Upper lobe of left lung (tissue), 6 donors: ENCODE measurements at regions not wholly inside any gene's neighbourhood (a gene's known extent, or its start where the extent isn't known, plus 50 kb on each side); places are given as distances from the start of the nearest gene placed in this dataset.

Source experiments
- ATAC-seq, 2 donors: fragments of 200-7000 bp; cut with Tn5 transposase; one replicate each; pipeline ENCODE4 v1.9.1; 2022; ENCODE audit warnings: mild to moderate bottlenecking in 2 of 2, moderate library complexity in 2 of 2; ENCODE audit not compliant: low FRiP score in 2 of 2
- DNase-seq, 2 donors: peaks; one replicate each; pipeline ENCODE4 v3.0.0-alpha.2; 2019 to 2020
- H3K27ac ChIP-seq, 4 donors: fragments of 200-600 bp; sonication (generic); one replicate each; pipeline ENCODE4 v1.5.1; 2016 to 2019
- H3K27me3 ChIP-seq, 4 donors: fragments of 200-600 bp; sonication (generic); one replicate each; pipeline ENCODE4 v1.5.1; 2017 to 2019
- H3K36me3 ChIP-seq, 4 donors: fragments of 200-600 bp; sonication (generic); one replicate each; pipeline ENCODE4 v1.5.1; 2016 to 2019
- H3K4me1 ChIP-seq, 4 donors: fragments of 200-600 bp; sonication (generic); one replicate each; pipeline ENCODE4 v1.5.1; 2018 to 2019
- H3K4me3 ChIP-seq, 4 donors: fragments of 200-600 bp; sonication (generic); one replicate each; pipeline ENCODE4 v1.5.1; 2017 to 2019; ENCODE audit warnings: mild to moderate bottlenecking in 2 of 4, moderate library complexity in 1 of 4
- H3K9me3 ChIP-seq, 4 donors: fragments of 200-600 bp; sonication (generic); one replicate each; pipeline ENCODE4 v1.5.1; 2018 to 2019
- EP300 ChIP-seq, 4 donors: sonication (generic); formaldehyde crosslinking; IDR thresholded peaks; one replicate each; pipeline ENCODE4 v1.5.1; 2017; ENCODE audit warnings: antibody characterized with exemption in 4 of 4, control low read depth in 2 of 4
- POLR2A ChIP-seq, 4 donors: fragments of 450-650 bp; IDR thresholded peaks; one replicate each; pipeline ENCODE4 v1.5.1; 2016 to 2017; ENCODE audit warnings: antibody characterized with exemption in 4 of 4, mild to moderate bottlenecking in 2 of 4
- POLR2AphosphoS5 ChIP-seq, 2 donors: sonication (generic); formaldehyde crosslinking; IDR thresholded peaks; one replicate each; pipeline ENCODE4 v1.5.1; 2017; ENCODE audit warnings: antibody characterized with exemption in 2 of 2
- WGBS, 2 donors: methylation state at CpG; one replicate each; pipeline ENCODE4 v1.1.5; 2017 to 2018; 5-methylcytosine and 5-hydroxymethylcytosine counted together
- TF ChIP-seq, protein P1 (sequence below), 6 experiments: fragments of 450-650 bp in 4 of 6; fragments of 200-600 bp in 2 of 6; sonication (generic) in 2 of 6; IDR thresholded peaks; one replicate each; pipeline ENCODE4 v1.5.1; 2016 to 2019; ENCODE audit warnings: antibody characterized with exemption in 6 of 6
- donor health status: DM: no; HTN: no; CAD: no; lungs with moderate emphysema.
- donor health status: DM: no; HTN: yes; CAD: no; lungs with severe emphysema.

- TF ChIP-seq POLR2AphosphoS5 (IDR thresholded peaks at IDR 0.05) (no peak), POLR2A (IDR thresholded peaks at IDR 0.05) (no peak), EP300 (IDR thresholded peaks at IDR 0.05) (no peak)
- TF ChIP-seq, protein P1, sequence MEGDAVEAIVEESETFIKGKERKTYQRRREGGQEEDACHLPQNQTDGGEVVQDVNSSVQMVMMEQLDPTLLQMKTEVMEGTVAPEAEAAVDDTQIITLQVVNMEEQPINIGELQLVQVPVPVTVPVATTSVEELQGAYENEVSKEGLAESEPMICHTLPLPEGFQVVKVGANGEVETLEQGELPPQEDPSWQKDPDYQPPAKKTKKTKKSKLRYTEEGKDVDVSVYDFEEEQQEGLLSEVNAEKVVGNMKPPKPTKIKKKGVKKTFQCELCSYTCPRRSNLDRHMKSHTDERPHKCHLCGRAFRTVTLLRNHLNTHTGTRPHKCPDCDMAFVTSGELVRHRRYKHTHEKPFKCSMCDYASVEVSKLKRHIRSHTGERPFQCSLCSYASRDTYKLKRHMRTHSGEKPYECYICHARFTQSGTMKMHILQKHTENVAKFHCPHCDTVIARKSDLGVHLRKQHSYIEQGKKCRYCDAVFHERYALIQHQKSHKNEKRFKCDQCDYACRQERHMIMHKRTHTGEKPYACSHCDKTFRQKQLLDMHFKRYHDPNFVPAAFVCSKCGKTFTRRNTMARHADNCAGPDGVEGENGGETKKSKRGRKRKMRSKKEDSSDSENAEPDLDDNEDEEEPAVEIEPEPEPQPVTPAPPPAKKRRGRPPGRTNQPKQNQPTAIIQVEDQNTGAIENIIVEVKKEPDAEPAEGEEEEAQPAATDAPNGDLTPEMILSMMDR (IDR thresholded peaks at IDR 0.05), result no peak
- H3K4me1 ChIP-seq, result peaks cover 0 to 3% (median 0%) of the 10 kb centered on the region in 4 donors
- H3K4me3 ChIP-seq, result no peak overlapping the region
- peak overlapping the region in 2 of 4 donors; percentile 4 to 39 for H3K27ac ChIP-seq
- H3K9me3 ChIP-seq, result no peaks in the 10 kb centered on the region
- DNase-seq (no peak), ATAC-seq (peak in 1 of 2 donors; percentile 39)
- H3K36me3 ChIP-seq, result no peaks in the 10 kb centered on the region
- 83 to 86% methylated on average over 1 of the region's 1 CpG for WGBS, 2 donors
- no peaks in the 10 kb centered on the region for H3K27me3 ChIP-seq
These were observed 298.3 kb upstream of the TGFBR2 start for GRCh38 chr3:30308131-30308530.

GRCh38 chr3:30309961-30310954, 296.1 kb upstream of the TGFBR2 start:
- H3K4me3 ChIP-seq, result no peak overlapping the region
- ATAC-seq (no peak), DNase-seq (no peak)
- WGBS, 2 donors, result 61 to 74% methylated on average over 2 of the region's 2 CpGs
- peaks cover 0 to 3% (median 0%) of the 10 kb centered on the region in 4 donors for H3K4me1 ChIP-seq
- no peaks in the 10 kb centered on the region for H3K9me3 ChIP-seq
- no peaks in the 10 kb centered on the region for H3K36me3 ChIP-seq
- no peak overlapping the region for H3K27ac ChIP-seq
- TF ChIP-seq, protein P1 (IDR thresholded peaks at IDR 0.05), result no peak
- TF ChIP-seq EP300 (IDR thresholded peaks at IDR 0.05) (no peak), POLR2AphosphoS5 (IDR thresholded peaks at IDR 0.05) (no peak), POLR2A (IDR thresholded peaks at IDR 0.05) (no peak)
- no peaks in the 10 kb centered on the region for H3K27me3 ChIP-seq

GRCh38 chr3:30311781-30312180, 294.6 kb upstream of the TGFBR2 start:
- DNase-seq (no peak), ATAC-seq (no peak)
- Histone ChIP-seq H3K27me3 (no peaks in the 10 kb centered on the region), H3K36me3 (no peaks in the 10 kb centered on the region), H3K9me3 (no peaks in the 10 kb centered on the region), H3K27ac (no peak overlapping the region), H3K4me3 (no peak overlapping the region), H3K4me1 (peaks cover 0 to 3% (median 0%) of the 10 kb centered on the region in 4 donors)
- no peak for TF ChIP-seq EP300 (IDR thresholded peaks at IDR 0.05)
- no peak for TF ChIP-seq POLR2A (IDR thresholded peaks at IDR 0.05)
- TF ChIP-seq, protein P1 (IDR thresholded peaks at IDR 0.05), result no peak
- no peak for TF ChIP-seq POLR2AphosphoS5 (IDR thresholded peaks at IDR 0.05)
- 78 to 79% methylated on average over 4 of the region's 4 CpGs for WGBS, 2 donors

DNA sequence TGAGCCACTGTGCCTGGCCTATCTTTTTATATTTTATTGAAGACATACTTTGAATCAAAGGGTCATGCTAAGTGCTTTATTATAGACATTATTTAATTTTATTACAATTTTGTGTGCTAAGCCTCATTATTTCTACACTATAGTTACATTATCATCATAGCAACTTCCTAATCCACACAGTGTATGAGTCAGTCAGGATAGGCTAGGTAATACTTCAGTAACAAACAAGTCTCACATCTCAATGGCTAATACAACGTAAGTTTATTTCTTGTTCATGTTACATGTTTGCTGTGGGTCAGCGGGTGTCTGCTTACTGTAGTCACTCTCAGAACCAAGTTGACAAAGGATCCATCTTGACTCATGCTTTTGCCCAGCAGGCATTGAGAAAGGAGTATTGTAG, 292.6 kb upstream of the TGFBR2 start:
- Histone ChIP-seq H3K27me3 (no peaks in the 10 kb centered on the region), H3K9me3 (no peaks in the 10 kb centered on the region), H3K27ac (no peak overlapping the region), H3K36me3 (no peaks in the 10 kb centered on the region), H3K4me3 (no peak overlapping the region), H3K4me1 (no peaks in the 10 kb centered on the region)
- DNase-seq (no peak), ATAC-seq (no peak)
- TF ChIP-seq POLR2AphosphoS5 (IDR thresholded peaks at IDR 0.05) (no peak), EP300 (IDR thresholded peaks at IDR 0.05) (no peak), POLR2A (IDR thresholded peaks at IDR 0.05) (no peak)
- TF ChIP-seq, protein P1 (IDR thresholded peaks at IDR 0.05), result no peak
- 94 to 96% methylated on average over 2 of the region's 2 CpGs for WGBS, 2 donors
